HCT116 (cell line): ENCODE measurements at regions not wholly inside any gene's neighbourhood (a gene's known extent, or its start where the extent isn't known, plus 50 kb on each side); places are given as distances from the start of the nearest gene placed in this dataset.

ENCODE experiments used
- ATAC-seq: fragments of 200-7000 bp; cut with Tn5 transposase; 2 replicates; pipeline ENCODE4 v1.9.1; 2020; ENCODE audit warnings: mild to moderate bottlenecking, moderate library complexity
- BruUV-seq: library from RNA; stranded (reverse); fragments of 400-500 nt; replicated peaks from 2 replicates; lab custom pipeline; 2021; lab: Mats Ljungman, UMichigan
- CTCF ChIA-PET: fragments of 300-600 bp; sonication (Branson Sonifier 250); formaldehyde crosslinking; loops from one replicate; lab custom pipeline; 2021; ENCODE audit warnings: antibody characterized with exemption; lab: Charles Lee
- POLR2A ChIA-PET: fragments of 300-600, 350-600 bp; sonication (Branson Sonifier 250); formaldehyde crosslinking; loops from one replicate; lab custom pipeline; 2021; ENCODE audit warnings: antibody characterized with exemption; lab: Charles Lee
- RAD21 ChIA-PET, 2 experiments: fragments of 300-600 bp; sonication (Branson Sonifier 250); formaldehyde crosslinking; loops; one replicate each; lab custom pipeline; 2023; ENCODE audit warnings: low total read pairs in 2 of 2; ENCODE audit not compliant: uncharacterized antibody in 2 of 2, unreplicated experiment in 2 of 2, low non-redundant PET in 1 of 2; lab: Charles Lee
- DNase-seq: peaks from one replicate; pipeline ENCODE4 v3.0.0-alpha.2; 2010; ENCODE audit warnings: low read depth, low spot score
- H2AFZ ChIP-seq: fragments of 200-600 bp; shearing (Covaris generic), sonication (generic); 2 replicates; pipeline ENCODE4 v1.6.1; 2017; ENCODE audit warnings: low read depth, mixed run types, mixed read lengths, antibody characterized with exemption, low read length; ENCODE audit not compliant: poor library complexity, severe bottlenecking
- H3K27ac ChIP-seq: 2 replicates; pipeline ENCODE4 v1.5.1; 2012; ENCODE audit warnings: low read depth, low read length
- H3K27me3 ChIP-seq: fragments of 200-600 bp; sonication (generic); 2 replicates; pipeline ENCODE4 v1.6.1; 2016; ENCODE audit warnings: mixed run types, low read length, mixed read lengths; ENCODE audit not compliant: insufficient read depth
- H3K36me3 ChIP-seq, 2 experiments: fragments of 200-500 bp in 1 of 2; fragments of 200-600 bp in 1 of 2; sonication (Bioruptor generic) in 1 of 2; sonication (generic) in 1 of 2; 2 replicates each; pipeline versions ENCODE4 v1.5.1 to v1.6.1; 2014 to 2016; ENCODE audit warnings: low read length in 2 of 2, inconsistent platforms in 1 of 2, mixed read lengths in 1 of 2, mixed run types in 1 of 2; ENCODE audit not compliant: insufficient read depth in 2 of 2, control insufficient read depth in 1 of 2
- H3K4me1 ChIP-seq, 2 experiments: fragments of 200-600 bp in 1 of 2; sonication (generic) in 1 of 2; 2 replicates each; pipeline versions ENCODE4 v1.5.1 to v1.6.1; 2012 to 2017; ENCODE audit warnings: low read length in 2 of 2, inconsistent platforms in 1 of 2, mild to moderate bottlenecking in 1 of 2, mixed read lengths in 1 of 2, mixed run types in 1 of 2, moderate library complexity in 1 of 2; ENCODE audit not compliant: insufficient read depth in 2 of 2, control insufficient read depth in 1 of 2
- H3K4me2 ChIP-seq: fragments of 200-600 bp; sonication (generic); 2 replicates; pipeline ENCODE4 v1.6.1; 2017; ENCODE audit warnings: mixed run types, low read length, mixed read lengths
- H3K4me3 ChIP-seq, 2 experiments: fragments of 200-600 bp in 1 of 2; sonication (generic) in 1 of 2; replicated peaks in 1 of 2; 2 replicates each; pipeline ENCODE4 v1.5.1; 2011 to 2016; ENCODE audit warnings: low read length in 2 of 2, control low read depth in 1 of 2, low read depth in 1 of 2, mild to moderate bottlenecking in 1 of 2, mixed read lengths in 1 of 2, mixed run types in 1 of 2
- H3K79me2 ChIP-seq: fragments of 200-600 bp; sonication (generic); 2 replicates; pipeline ENCODE4 v1.6.1; 2017; ENCODE audit warnings: mild to moderate bottlenecking, mixed run types, low read length, moderate library complexity, mixed read lengths; ENCODE audit not compliant: insufficient read depth
- H3K9ac ChIP-seq: fragments of 200-600 bp; sonication (generic); 2 replicates; pipeline ENCODE4 v1.6.1; 2016; ENCODE audit warnings: low read length, mixed read lengths
- H3K9me2 ChIP-seq: fragments of 200-600 bp; sonication (generic), shearing (Covaris generic); 2 replicates; pipeline ENCODE4 v1.6.1; 2017; ENCODE audit warnings: mixed run types, mild to moderate bottlenecking, moderate library complexity; ENCODE audit not compliant: insufficient read depth
- H3K9me3 ChIP-seq, 2 experiments: fragments of 200-500 bp in 1 of 2; fragments of 200-600 bp in 1 of 2; sonication (Bioruptor generic) in 1 of 2; sonication (generic) in 1 of 2; 2 replicates each; pipeline ENCODE4 v1.6.1; 2014 to 2017; ENCODE audit warnings: low read length in 2 of 2, mixed read lengths in 2 of 2, inconsistent platforms in 1 of 2, low read depth in 1 of 2, mild to moderate bottlenecking in 1 of 2, mixed run types in 1 of 2, moderate library complexity in 1 of 2; ENCODE audit not compliant: control insufficient read depth in 1 of 2, insufficient read depth in 1 of 2
- H4K20me1 ChIP-seq: fragments of 200-600 bp; sonication (generic), shearing (Covaris generic); 2 replicates; pipeline ENCODE4 v1.6.1; 2017; ENCODE audit warnings: mixed run types, mild to moderate bottlenecking, moderate library complexity; ENCODE audit not compliant: insufficient read depth
- ELF1 ChIP-seq: IDR thresholded peaks from 2 replicates; pipeline ENCODE4 v1.6.1; 2012; ENCODE audit warnings: low read depth, borderline replicate concordance
- EZH2 ChIP-seq: fragments of 200-600 bp; sonication (generic); IDR thresholded peaks from 2 replicates; pipeline ENCODE4 v1.6.1; 2017; ENCODE audit warnings: antibody characterized with exemption, mixed run types
- EZH2phosphoT487 ChIP-seq: fragments of 200-600 bp; IDR thresholded peaks from 2 replicates; pipeline ENCODE4 v1.6.1; 2018; ENCODE audit warnings: antibody characterized with exemption, borderline replicate concordance
- JUND ChIP-seq: IDR thresholded peaks from 2 replicates; pipeline ENCODE4 v1.6.1; 2012
- MAX ChIP-seq: IDR thresholded peaks from 2 replicates; pipeline ENCODE4 v1.6.1; 2012
- RAD21 ChIP-seq: IDR thresholded peaks from 2 replicates; pipeline ENCODE4 v1.6.1; 2012; ENCODE audit warnings: low read depth, mild to moderate bottlenecking
- REST ChIP-seq: IDR thresholded peaks from 2 replicates; pipeline ENCODE4 v1.6.1; 2012; ENCODE audit warnings: low read depth
- SIN3A ChIP-seq: IDR thresholded peaks from 2 replicates; pipeline ENCODE4 v1.6.1; 2012; ENCODE audit warnings: low read depth
- TCF7L2 ChIP-seq: IDR thresholded peaks from 2 replicates; pipeline ENCODE4 v1.7.0; 2011; ENCODE audit warnings: borderline replicate concordance, inconsistent platforms; ENCODE audit not compliant: insufficient read depth, insufficient read length; ENCODE audit errors: extremely low read depth
- YY1 ChIP-seq: IDR thresholded peaks from 2 replicates; pipeline ENCODE4 v1.6.1; 2011; ENCODE audit warnings: low read length, low read depth, moderate library complexity, mild to moderate bottlenecking; ENCODE audit not compliant: insufficient replicate concordance; ENCODE audit errors: extremely low read depth
- ZNF274 ChIP-seq: fragments of 200-500 bp; sonication (Bioruptor generic); IDR thresholded peaks from 2 replicates; pipeline ENCODE4 v1.6.1; 2014; ENCODE audit warnings: mild to moderate bottlenecking, low read depth, low read length, inconsistent platforms
- intact Hi-C: fragments of 100-400 bp; cut with micrococcal nuclease; formaldehyde crosslinking; loops from 2 replicates; pipeline ENCODE4 v1.10.0; 2022
- TF ChIP-seq, protein P1 (sequence below): IDR thresholded peaks from 2 replicates; pipeline ENCODE4 v1.6.1; 2012

- Histone ChIP-seq H3K79me2 (no peaks in the 10 kb centered on the region), H3K27ac (no peak overlapping the region), H3K36me3 (no peaks in the 10 kb centered on the region), H3K4me2 (no peak overlapping the region), H3K4me3 (no peak overlapping the region), H3K9ac (no peak overlapping the region), H3K4me1 (no peaks in the 10 kb centered on the region), H3K9me3 (peaks cover 13 to 26% of the 10 kb centered on the region in 2 experiments; a peak in 2 of 4 replicates), H2AFZ (no peak overlapping the region), H4K20me1 (no peaks in the 10 kb centered on the region), H3K9me2 (no peaks in the 10 kb centered on the region), H3K27me3 (no peaks in the 10 kb centered on the region)
- RAD21 ChIA-PET: no interaction called here
- CTCF ChIA-PET: no interaction called here
- no peak for DNase-seq
- no peak for TF ChIP-seq SIN3A
- no peak for TF ChIP-seq TCF7L2
- no peak for TF ChIP-seq REST
- TF ChIP-seq ZNF274: no peak
- TF ChIP-seq, protein P1, sequence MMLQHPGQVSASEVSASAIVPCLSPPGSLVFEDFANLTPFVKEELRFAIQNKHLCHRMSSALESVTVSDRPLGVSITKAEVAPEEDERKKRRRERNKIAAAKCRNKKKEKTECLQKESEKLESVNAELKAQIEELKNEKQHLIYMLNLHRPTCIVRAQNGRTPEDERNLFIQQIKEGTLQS: no peak
- TF ChIP-seq MAX: no peak
- TF ChIP-seq YY1: no peak
- TF ChIP-seq JUND: no peak
- no peak for TF ChIP-seq EZH2
- TF ChIP-seq RAD21: no peak
- TF ChIP-seq EZH2phosphoT487: no peak
- TF ChIP-seq ELF1: no peak
- intact Hi-C loops: no loop called here
- POLR2A ChIA-PET: no interaction called here
- no peak for ATAC-seq
- no TSS peak for BruUV-seq
Measured at GRCh38 chr5:28284788-28285187, 1246.4 kb upstream of the CDH9 start.
